SK-N-SH (cell line): ENCODE measurements at regions not wholly inside any gene's neighbourhood (a gene's known extent, or its start where the extent isn't known, plus 50 kb on each side); places are given as distances from the start of the nearest gene placed in this dataset.

Experiments
- EP300 ChIP-seq, 2 experiments: IDR thresholded peaks; 2 replicates each; pipeline versions ENCODE4 v1.4.0 to v1.6.1; 2012; ENCODE audit warnings: borderline replicate concordance in 1 of 2, low read depth in 1 of 2, low read length in 1 of 2
- FOXJ3 ChIP-seq: sonication (generic); formaldehyde crosslinking; IDR thresholded peaks from 2 replicates; pipeline ENCODE4 v1.5.1; 2020; ENCODE audit warnings: mild to moderate bottlenecking, missing genetic modification reagents
- GABPA ChIP-seq: IDR thresholded peaks from 2 replicates; pipeline ENCODE4 v1.4.0; 2012; ENCODE audit warnings: low read depth, mild to moderate bottlenecking
- JUND ChIP-seq: IDR thresholded peaks from 2 replicates; pipeline ENCODE4 v1.4.0; 2012
- NRF1 ChIP-seq: IDR thresholded peaks from 2 replicates; pipeline ENCODE4 v1.6.1; 2012; ENCODE audit warnings: low read depth, mild to moderate bottlenecking, low read length
- POLR2AphosphoS5 ChIP-seq: IDR thresholded peaks from 2 replicates; pipeline ENCODE4 v1.6.1; 2012; ENCODE audit warnings: low read depth, low read length
- SMC3 ChIP-seq: IDR thresholded peaks from 2 replicates; pipeline ENCODE4 v1.6.1; 2012; ENCODE audit warnings: low read depth, low read length, improper control_type of control experiment
- TAF1 ChIP-seq: IDR thresholded peaks from 2 replicates; pipeline ENCODE4 v1.6.1; 2012; ENCODE audit warnings: low read depth, mild to moderate bottlenecking, low read length, moderate library complexity, borderline replicate concordance
- TEAD4 ChIP-seq: IDR thresholded peaks from 2 replicates; pipeline ENCODE4 v1.4.0; 2012; ENCODE audit warnings: mild to moderate bottlenecking, borderline replicate concordance; ENCODE audit not compliant: insufficient read depth
- TF ChIP-seq, protein P1 (sequence below): IDR thresholded peaks from 2 replicates; pipeline ENCODE4 v1.6.1; 2012; ENCODE audit warnings: mild to moderate bottlenecking, low read depth, low read length, moderate library complexity
- TF ChIP-seq, protein P2 (sequence below): fragments of 150-350 bp; IDR thresholded peaks from 2 replicates; pipeline ENCODE4 v1.6.1; 2016; ENCODE audit warnings: mild to moderate bottlenecking, low read depth, low read length
- TF ChIP-seq, protein P3 (sequence below): fragments of 200-600 bp; sonication (generic); IDR thresholded peaks from 2 replicates; pipeline ENCODE4 v1.6.1; 2017; ENCODE audit warnings: antibody characterized with exemption, mild to moderate bottlenecking, moderate library complexity
- TF ChIP-seq, protein P4 (sequence below): fragments of 150-350 bp; IDR thresholded peaks from 2 replicates; pipeline ENCODE4 v1.6.1; 2017; ENCODE audit warnings: antibody characterized with exemption, low read length, low read depth, borderline replicate concordance
- TF ChIP-seq, protein P5 (sequence below): IDR thresholded peaks from 2 replicates; pipeline ENCODE4 v1.4.0; 2012; ENCODE audit warnings: low read depth, borderline replicate concordance

DNA sequence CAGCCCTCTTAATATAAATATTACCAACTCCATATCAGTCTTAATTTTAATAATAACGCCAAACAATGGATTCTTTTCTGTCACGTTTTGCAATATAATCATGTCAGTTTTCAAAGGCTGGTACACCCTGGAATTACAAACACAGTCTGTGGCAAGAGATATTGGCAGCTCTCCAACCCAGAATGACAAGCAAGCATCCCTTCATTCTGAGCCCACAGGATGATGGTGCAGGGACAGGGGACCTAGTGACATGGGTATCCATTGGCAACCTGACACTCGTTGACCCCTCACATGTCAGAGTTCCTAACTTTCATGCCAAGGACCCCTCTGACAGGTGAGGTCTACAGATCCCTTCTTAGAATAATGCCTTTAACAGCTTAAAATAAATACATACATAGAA, 154.5 kb upstream of the TSC22D2 start:
- TF ChIP-seq, protein P1, sequence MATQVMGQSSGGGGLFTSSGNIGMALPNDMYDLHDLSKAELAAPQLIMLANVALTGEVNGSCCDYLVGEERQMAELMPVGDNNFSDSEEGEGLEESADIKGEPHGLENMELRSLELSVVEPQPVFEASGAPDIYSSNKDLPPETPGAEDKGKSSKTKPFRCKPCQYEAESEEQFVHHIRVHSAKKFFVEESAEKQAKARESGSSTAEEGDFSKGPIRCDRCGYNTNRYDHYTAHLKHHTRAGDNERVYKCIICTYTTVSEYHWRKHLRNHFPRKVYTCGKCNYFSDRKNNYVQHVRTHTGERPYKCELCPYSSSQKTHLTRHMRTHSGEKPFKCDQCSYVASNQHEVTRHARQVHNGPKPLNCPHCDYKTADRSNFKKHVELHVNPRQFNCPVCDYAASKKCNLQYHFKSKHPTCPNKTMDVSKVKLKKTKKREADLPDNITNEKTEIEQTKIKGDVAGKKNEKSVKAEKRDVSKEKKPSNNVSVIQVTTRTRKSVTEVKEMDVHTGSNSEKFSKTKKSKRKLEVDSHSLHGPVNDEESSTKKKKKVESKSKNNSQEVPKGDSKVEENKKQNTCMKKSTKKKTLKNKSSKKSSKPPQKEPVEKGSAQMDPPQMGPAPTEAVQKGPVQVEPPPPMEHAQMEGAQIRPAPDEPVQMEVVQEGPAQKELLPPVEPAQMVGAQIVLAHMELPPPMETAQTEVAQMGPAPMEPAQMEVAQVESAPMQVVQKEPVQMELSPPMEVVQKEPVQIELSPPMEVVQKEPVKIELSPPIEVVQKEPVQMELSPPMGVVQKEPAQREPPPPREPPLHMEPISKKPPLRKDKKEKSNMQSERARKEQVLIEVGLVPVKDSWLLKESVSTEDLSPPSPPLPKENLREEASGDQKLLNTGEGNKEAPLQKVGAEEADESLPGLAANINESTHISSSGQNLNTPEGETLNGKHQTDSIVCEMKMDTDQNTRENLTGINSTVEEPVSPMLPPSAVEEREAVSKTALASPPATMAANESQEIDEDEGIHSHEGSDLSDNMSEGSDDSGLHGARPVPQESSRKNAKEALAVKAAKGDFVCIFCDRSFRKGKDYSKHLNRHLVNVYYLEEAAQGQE: no peak
- TF ChIP-seq, protein P2, sequence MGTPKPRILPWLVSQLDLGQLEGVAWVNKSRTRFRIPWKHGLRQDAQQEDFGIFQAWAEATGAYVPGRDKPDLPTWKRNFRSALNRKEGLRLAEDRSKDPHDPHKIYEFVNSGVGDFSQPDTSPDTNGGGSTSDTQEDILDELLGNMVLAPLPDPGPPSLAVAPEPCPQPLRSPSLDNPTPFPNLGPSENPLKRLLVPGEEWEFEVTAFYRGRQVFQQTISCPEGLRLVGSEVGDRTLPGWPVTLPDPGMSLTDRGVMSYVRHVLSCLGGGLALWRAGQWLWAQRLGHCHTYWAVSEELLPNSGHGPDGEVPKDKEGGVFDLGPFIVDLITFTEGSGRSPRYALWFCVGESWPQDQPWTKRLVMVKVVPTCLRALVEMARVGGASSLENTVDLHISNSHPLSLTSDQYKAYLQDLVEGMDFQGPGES: no peak
- TF ChIP-seq FOXJ3 (CRISPR knock-in tag) (no peak), POLR2AphosphoS5 (no peak), EP300 (IDR thresholded peaks at IDR 0.05; ENCODE audit: borderline replicate concordance in 1 of 2, low read depth in 1 of 2, low read length in 1 of 2) (no peak), TEAD4 (no peak), TAF1 (no peak), JUND (no peak), SMC3 (no peak), GABPA (no peak), NRF1 (no peak)
- TF ChIP-seq, protein P3, sequence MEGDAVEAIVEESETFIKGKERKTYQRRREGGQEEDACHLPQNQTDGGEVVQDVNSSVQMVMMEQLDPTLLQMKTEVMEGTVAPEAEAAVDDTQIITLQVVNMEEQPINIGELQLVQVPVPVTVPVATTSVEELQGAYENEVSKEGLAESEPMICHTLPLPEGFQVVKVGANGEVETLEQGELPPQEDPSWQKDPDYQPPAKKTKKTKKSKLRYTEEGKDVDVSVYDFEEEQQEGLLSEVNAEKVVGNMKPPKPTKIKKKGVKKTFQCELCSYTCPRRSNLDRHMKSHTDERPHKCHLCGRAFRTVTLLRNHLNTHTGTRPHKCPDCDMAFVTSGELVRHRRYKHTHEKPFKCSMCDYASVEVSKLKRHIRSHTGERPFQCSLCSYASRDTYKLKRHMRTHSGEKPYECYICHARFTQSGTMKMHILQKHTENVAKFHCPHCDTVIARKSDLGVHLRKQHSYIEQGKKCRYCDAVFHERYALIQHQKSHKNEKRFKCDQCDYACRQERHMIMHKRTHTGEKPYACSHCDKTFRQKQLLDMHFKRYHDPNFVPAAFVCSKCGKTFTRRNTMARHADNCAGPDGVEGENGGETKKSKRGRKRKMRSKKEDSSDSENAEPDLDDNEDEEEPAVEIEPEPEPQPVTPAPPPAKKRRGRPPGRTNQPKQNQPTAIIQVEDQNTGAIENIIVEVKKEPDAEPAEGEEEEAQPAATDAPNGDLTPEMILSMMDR: no peak
- TF ChIP-seq, protein P4, sequence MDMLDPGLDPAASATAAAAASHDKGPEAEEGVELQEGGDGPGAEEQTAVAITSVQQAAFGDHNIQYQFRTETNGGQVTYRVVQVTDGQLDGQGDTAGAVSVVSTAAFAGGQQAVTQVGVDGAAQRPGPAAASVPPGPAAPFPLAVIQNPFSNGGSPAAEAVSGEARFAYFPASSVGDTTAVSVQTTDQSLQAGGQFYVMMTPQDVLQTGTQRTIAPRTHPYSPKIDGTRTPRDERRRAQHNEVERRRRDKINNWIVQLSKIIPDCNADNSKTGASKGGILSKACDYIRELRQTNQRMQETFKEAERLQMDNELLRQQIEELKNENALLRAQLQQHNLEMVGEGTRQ: no peak
- TF ChIP-seq, protein P5, sequence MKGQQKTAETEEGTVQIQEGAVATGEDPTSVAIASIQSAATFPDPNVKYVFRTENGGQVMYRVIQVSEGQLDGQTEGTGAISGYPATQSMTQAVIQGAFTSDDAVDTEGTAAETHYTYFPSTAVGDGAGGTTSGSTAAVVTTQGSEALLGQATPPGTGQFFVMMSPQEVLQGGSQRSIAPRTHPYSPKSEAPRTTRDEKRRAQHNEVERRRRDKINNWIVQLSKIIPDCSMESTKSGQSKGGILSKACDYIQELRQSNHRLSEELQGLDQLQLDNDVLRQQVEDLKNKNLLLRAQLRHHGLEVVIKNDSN: no peak
